Ramos (cell line): ENCODE measurements at regions not wholly inside any gene's neighbourhood (a gene's known extent, or its start where the extent isn't known, plus 50 kb on each side); places are given as distances from the start of the nearest gene placed in this dataset.
"Not testable (repeated sequence)": the region's sequence is repeated elsewhere in the genome, so short reads cannot be mapped to it uniquely, and the experiment has no call there.

ENCODE experiments used
- in situ Hi-C: fragments of 300-500 bp; cut with MboI; formaldehyde crosslinking; loops from one replicate; pipeline ENCODE4 v1.14.3; 2022; ENCODE audit warnings: low sequenced_read_pairs; ENCODE audit not compliant: unreplicated experiment

GRCh38 chrX:14984425-14984824 is 111.2 kb downstream of the MOSPD2 start:
- in situ Hi-C loops: not testable (repeated sequence)
